ENCODE measurements at regions not wholly inside any gene's neighbourhood (a gene's known extent, or its start where the extent isn't known, plus 50 kb on each side); places are given as distances from the start of the nearest gene placed in this dataset.

DNA sequence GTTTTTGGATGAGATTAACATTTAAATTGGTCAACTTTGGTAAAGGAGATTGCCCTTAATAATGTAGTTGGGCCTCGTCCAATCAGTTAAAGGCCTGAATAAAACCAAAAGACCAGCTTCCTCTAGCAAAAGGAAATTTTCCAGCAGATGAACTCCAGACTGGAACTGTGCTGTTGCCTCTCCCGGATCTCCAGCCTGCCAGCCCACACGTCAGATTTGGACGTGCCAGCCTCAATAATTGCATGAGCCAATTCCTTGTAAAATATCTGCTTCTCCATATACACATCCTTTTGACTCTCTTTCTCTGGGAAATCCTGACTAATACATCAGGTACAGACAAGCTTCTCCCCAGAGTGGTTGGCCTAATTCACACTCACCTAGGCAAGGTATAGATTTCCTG lies 175.8 kb upstream of the ADCY2 start:
- Histone ChIP-seq H3K4me1 (ENCODE audit: insufficient read depth, low read length, poor library complexity, severe bottlenecking) (no peaks in the 10 kb centered on the region), H3K9me3 (ENCODE audit: low read depth, low read length, poor library complexity, severe bottlenecking) (no peaks in the 10 kb centered on the region), H3K4me3 (ENCODE audit: low read depth, low read length, poor library complexity, severe bottlenecking) (no peak overlapping the region), H3K27me3 (replicated peaks; ENCODE audit: insufficient read depth, low read depth, low read length, poor library complexity) (no peaks in the 10 kb centered on the region), H3K27ac (ENCODE audit: low read depth, low read length, poor library complexity, severe bottlenecking) (no peak overlapping the region), H3K36me3 (ENCODE audit: insufficient read depth, low read length, poor library complexity, severe bottlenecking) (no peaks in the 10 kb centered on the region)
- CTCF ChIA-PET: no interaction called here
- POLR2A ChIA-PET (ENCODE audit: low non-redundant PET): no interaction called here
- intact Hi-C loops (cut with micrococcal nuclease; ENCODE audit: unreplicated experiment): no loop called here
- no TSS peak for BruUV-seq (replicated peaks)
- no peak for DNase-seq (ENCODE audit: low spot score)
- TF ChIP-seq EZH2 (IDR thresholded peaks at IDR 0.05; ENCODE audit: borderline replicate concordance, low read depth, low read length, poor library complexity, severe bottlenecking): no peak
- TF ChIP-seq, protein P1, sequence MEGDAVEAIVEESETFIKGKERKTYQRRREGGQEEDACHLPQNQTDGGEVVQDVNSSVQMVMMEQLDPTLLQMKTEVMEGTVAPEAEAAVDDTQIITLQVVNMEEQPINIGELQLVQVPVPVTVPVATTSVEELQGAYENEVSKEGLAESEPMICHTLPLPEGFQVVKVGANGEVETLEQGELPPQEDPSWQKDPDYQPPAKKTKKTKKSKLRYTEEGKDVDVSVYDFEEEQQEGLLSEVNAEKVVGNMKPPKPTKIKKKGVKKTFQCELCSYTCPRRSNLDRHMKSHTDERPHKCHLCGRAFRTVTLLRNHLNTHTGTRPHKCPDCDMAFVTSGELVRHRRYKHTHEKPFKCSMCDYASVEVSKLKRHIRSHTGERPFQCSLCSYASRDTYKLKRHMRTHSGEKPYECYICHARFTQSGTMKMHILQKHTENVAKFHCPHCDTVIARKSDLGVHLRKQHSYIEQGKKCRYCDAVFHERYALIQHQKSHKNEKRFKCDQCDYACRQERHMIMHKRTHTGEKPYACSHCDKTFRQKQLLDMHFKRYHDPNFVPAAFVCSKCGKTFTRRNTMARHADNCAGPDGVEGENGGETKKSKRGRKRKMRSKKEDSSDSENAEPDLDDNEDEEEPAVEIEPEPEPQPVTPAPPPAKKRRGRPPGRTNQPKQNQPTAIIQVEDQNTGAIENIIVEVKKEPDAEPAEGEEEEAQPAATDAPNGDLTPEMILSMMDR (conservative IDR thresholded peaks at IDR 0.05; ENCODE audit: low read depth, low read length): no peak

GRCh38 chr5:7221041-7221440 lies 174.9 kb upstream of the ADCY2 start:
- H3K9me3 ChIP-seq (ENCODE audit: low read depth, low read length, poor library complexity, severe bottlenecking): no peaks in the 10 kb centered on the region
- no peak for DNase-seq (ENCODE audit: low spot score)
- ChIA-PET POLR2A (ENCODE audit: low non-redundant PET) (no interaction called here), CTCF (no interaction called here)
- no peak for TF ChIP-seq EZH2 (IDR thresholded peaks at IDR 0.05; ENCODE audit: borderline replicate concordance, low read depth, low read length, poor library complexity, severe bottlenecking)
- TF ChIP-seq, protein P1 (conservative IDR thresholded peaks at IDR 0.05; ENCODE audit: low read depth, low read length): no peak
- H3K27ac ChIP-seq (ENCODE audit: low read depth, low read length, poor library complexity, severe bottlenecking): no peak overlapping the region
- H3K36me3 ChIP-seq (ENCODE audit: insufficient read depth, low read length, poor library complexity, severe bottlenecking): no peaks in the 10 kb centered on the region
- H3K4me3 ChIP-seq (ENCODE audit: low read depth, low read length, poor library complexity, severe bottlenecking): no peak overlapping the region
- H3K4me1 ChIP-seq (ENCODE audit: insufficient read depth, low read length, poor library complexity, severe bottlenecking): no peaks in the 10 kb centered on the region
- BruUV-seq (replicated peaks): no TSS peak
- intact Hi-C loops (cut with micrococcal nuclease; ENCODE audit: unreplicated experiment): no loop called here
- no peaks in the 10 kb centered on the region for H3K27me3 ChIP-seq (replicated peaks; ENCODE audit: insufficient read depth, low read depth, low read length, poor library complexity)

- H3K4me1 ChIP-seq (ENCODE audit: insufficient read depth, low read length, poor library complexity, severe bottlenecking): no peaks in the 10 kb centered on the region
- DNase-seq (ENCODE audit: low spot score): no peak
- no peaks in the 10 kb centered on the region for H3K36me3 ChIP-seq (ENCODE audit: insufficient read depth, low read length, poor library complexity, severe bottlenecking)
- intact Hi-C loops (cut with micrococcal nuclease; ENCODE audit: unreplicated experiment): no loop called here
- no peaks in the 10 kb centered on the region for H3K27me3 ChIP-seq (replicated peaks; ENCODE audit: insufficient read depth, low read depth, low read length, poor library complexity)
- POLR2A ChIA-PET (ENCODE audit: low non-redundant PET): no interaction called here
- TF ChIP-seq EZH2 (IDR thresholded peaks at IDR 0.05; ENCODE audit: borderline replicate concordance, low read depth, low read length, poor library complexity, severe bottlenecking): no peak
- TF ChIP-seq, protein P1 (conservative IDR thresholded peaks at IDR 0.05; ENCODE audit: low read depth, low read length): no peak
- no TSS peak for BruUV-seq (replicated peaks)
- no peaks in the 10 kb centered on the region for H3K9me3 ChIP-seq (ENCODE audit: low read depth, low read length, poor library complexity, severe bottlenecking)
- no peak overlapping the region for H3K27ac ChIP-seq (ENCODE audit: low read depth, low read length, poor library complexity, severe bottlenecking)
- no peak overlapping the region for H3K4me3 ChIP-seq (ENCODE audit: low read depth, low read length, poor library complexity, severe bottlenecking)
- CTCF ChIA-PET: no interaction called here
These were observed 170.1 kb upstream of the ADCY2 start for GRCh38 chr5:7225826-7226225.

Measured in A673 (cell line).